ENCODE measurements at regions not wholly inside any gene's neighbourhood (a gene's known extent, or its start where the extent isn't known, plus 50 kb on each side); places are given as distances from the start of the nearest gene placed in this dataset.

GRCh38 chr14:54306806-54307205 lies 90.0 kb upstream of the CDKN3 start:
- DNase-seq (ENCODE audit: low read depth in 2 of 3, low spot score in 2 of 3), result no peak

GRCh38 chr14:54309615-54310014 lies 87.2 kb upstream of the CDKN3 start:
- DNase-seq (ENCODE audit: low read depth in 2 of 3, low spot score in 2 of 3), result no peak

- no peak for DNase-seq (ENCODE audit: low read depth in 2 of 3, low spot score in 2 of 3)
Observed at GRCh38 chr14:54310151-54310850, 86.5 kb upstream of the CDKN3 start.

GRCh38 chr14:54310851-54311228 lies 86.0 kb upstream of the CDKN3 start:
- DNase-seq (ENCODE audit: low read depth in 2 of 3, low spot score in 2 of 3), result no peak

GRCh38 chr14:54312166-54312801 lies 84.5 kb upstream of the CDKN3 start:
- no peak for DNase-seq (ENCODE audit: low read depth in 2 of 3, low spot score in 2 of 3)

GRCh38 chr14:54314365-54315104 lies 82.3 kb upstream of the CDKN3 start:
- no peak for DNase-seq (ENCODE audit: low read depth in 2 of 3, low spot score in 2 of 3)

- no peak for DNase-seq (ENCODE audit: low read depth in 2 of 3, low spot score in 2 of 3)
Observed at GRCh38 chr14:54316652-54317051, 80.2 kb upstream of the CDKN3 start.

GRCh38 chr14:54317391-54317790 lies 79.4 kb upstream of the CDKN3 start:
- no peak for DNase-seq (ENCODE audit: low read depth in 2 of 3, low spot score in 2 of 3)

GRCh38 chr14:54322246-54322645 lies 74.6 kb upstream of the CDKN3 start:
- DNase-seq (ENCODE audit: low read depth in 2 of 3, low spot score in 2 of 3), result no peak

GRCh38 chr14:54322701-54323337 lies 74.0 kb upstream of the CDKN3 start:
- no peak for DNase-seq (ENCODE audit: low read depth in 2 of 3, low spot score in 2 of 3)

- DNase-seq (ENCODE audit: low read depth in 2 of 3, low spot score in 2 of 3), result no peak
Observed at GRCh38 chr14:54325766-54326165, 71.0 kb upstream of the CDKN3 start.

GRCh38 chr14:54329082-54329695 lies 67.6 kb upstream of the CDKN3 start:
- DNase-seq (ENCODE audit: low read depth in 2 of 3, low spot score in 2 of 3), result no peak

GRCh38 chr14:54330876-54331275 lies 65.9 kb upstream of the CDKN3 start:
- DNase-seq (ENCODE audit: low read depth in 2 of 3, low spot score in 2 of 3), result no peak

GRCh38 chr14:54331516-54331915 lies 65.3 kb upstream of the CDKN3 start:
- DNase-seq (ENCODE audit: low read depth in 2 of 3, low spot score in 2 of 3), result no peak

GRCh38 chr14:54332490-54332889 lies 64.3 kb upstream of the CDKN3 start:
- DNase-seq (ENCODE audit: low read depth in 2 of 3, low spot score in 2 of 3), result no peak

GRCh38 chr14:54333511-54333910 lies 63.3 kb upstream of the CDKN3 start:
- DNase-seq (ENCODE audit: low read depth in 2 of 3, low spot score in 2 of 3), result no peak

GRCh38 chr14:54335569-54336155 lies 61.1 kb upstream of the CDKN3 start:
- DNase-seq (ENCODE audit: low read depth in 2 of 3, low spot score in 2 of 3), result no peak

GRCh38 chr14:54337314-54337713 lies 59.5 kb upstream of the CDKN3 start:
- no peak for DNase-seq (ENCODE audit: low read depth in 2 of 3, low spot score in 2 of 3)

GRCh38 chr14:54338696-54339317 lies 58.0 kb upstream of the CDKN3 start:
- no peak for DNase-seq (ENCODE audit: low read depth in 2 of 3, low spot score in 2 of 3)

GRCh38 chr14:54339771-54340170 lies 57.0 kb upstream of the CDKN3 start:
- no peak for DNase-seq (ENCODE audit: low read depth in 2 of 3, low spot score in 2 of 3)

GRCh38 chr14:54342806-54343205 lies 54.0 kb upstream of the CDKN3 start:
- no peak for DNase-seq (ENCODE audit: low read depth in 2 of 3, low spot score in 2 of 3)

Data from activated CD8-positive, alpha-beta memory T cell treated with anti-CD3 and anti-CD28 coated beads for 48 hours (primary cell).